Activated CD8-positive, alpha-beta memory T cell treated with anti-CD3 and anti-CD28 coated beads, Interleukin-2, amount 50 U/mL, for 48 hours (primary cell): ENCODE measurements at regions not wholly inside any gene's neighbourhood (a gene's known extent, or its start where the extent isn't known, plus 50 kb on each side); places are given as distances from the start of the nearest gene placed in this dataset.
"Not testable (repeated sequence)": the region's sequence is repeated elsewhere in the genome, so short reads cannot be mapped to it uniquely, and the experiment has no call there.

Experiments
- DNase-seq: peaks from one replicate; pipeline ENCODE4 v3.0.0-alpha.2; 2020

DNA sequence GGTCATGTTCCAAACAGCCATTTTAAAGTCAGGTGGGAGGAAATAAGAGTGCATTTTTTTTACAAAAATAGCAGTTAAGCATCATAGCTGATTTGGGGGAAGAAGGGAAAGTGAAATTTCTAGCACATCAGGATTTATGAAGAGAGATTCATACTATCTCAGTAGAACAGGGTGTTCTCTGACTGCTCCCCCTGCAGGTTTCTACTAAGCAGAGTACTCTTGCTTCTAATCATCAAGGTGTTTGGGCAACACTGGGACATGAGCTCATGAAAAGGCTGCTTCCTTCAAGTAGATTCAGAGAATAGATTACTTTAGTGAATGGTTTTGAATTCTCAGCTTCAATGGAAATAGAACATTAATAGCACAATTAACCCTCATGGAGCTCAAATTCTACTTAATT, 591.4 kb upstream of the PCDH10 start:
- DNase-seq: no peak

DNA sequence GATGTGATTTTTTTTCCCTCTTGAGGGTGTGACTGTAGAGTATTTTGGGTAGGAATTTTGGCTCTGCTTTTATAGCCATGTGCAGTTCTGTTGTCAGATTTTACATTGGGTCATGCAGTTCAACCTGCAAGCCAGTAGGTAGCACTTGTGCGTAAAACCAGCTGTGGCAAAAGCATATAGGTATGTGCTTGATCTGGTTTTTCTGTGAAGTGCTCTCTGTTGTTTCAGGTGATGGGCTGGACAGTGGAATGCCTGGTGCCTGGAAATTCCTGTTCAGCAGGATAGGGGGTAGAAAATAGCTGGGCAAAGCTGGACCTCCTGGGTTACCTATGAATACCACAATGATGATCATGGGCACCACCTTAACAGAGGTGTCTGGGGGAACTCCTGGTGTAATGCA, 584.2 kb upstream of the PCDH10 start:
- no peak for DNase-seq

DNA sequence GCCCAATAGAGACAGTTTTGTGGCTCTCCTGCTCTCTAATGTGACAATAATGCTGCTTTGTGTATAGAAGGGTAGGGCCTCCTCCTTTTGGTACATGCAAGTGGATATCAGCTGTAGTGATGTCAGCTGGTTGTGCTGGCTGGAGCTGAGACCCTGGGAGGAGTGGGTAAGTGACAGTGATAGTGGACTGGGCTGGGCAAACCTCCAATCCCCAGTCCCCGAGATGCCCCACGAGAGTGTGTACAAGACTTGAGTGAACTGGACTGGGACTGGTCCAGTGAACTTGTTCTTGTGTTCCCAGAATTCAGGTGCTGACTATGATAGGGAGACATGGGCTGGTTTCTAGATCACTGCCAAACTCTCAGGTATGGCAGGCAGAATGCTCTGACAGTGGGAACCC, 583.6 kb upstream of the PCDH10 start:
- DNase-seq: no peak

DNA sequence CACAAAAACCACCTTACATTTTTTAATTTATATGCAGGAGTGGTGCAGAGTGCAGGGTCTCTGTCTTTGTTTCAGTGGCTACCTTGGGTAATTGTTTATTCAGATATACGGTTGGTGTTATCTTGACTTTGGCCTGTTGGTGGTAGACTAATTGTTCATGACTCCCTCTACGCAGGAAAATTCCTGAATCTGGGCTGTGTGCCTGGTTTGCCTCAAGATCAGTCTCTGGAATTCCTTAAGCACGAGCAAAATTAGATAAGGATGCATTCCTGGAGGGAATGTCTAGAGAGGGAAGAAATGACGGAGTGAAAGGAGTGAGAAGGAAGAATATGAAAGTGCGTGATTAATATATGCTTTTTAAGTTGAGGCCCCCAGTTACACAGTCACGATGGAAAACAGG, 576.9 kb upstream of the PCDH10 start:
- no peak for DNase-seq

DNA sequence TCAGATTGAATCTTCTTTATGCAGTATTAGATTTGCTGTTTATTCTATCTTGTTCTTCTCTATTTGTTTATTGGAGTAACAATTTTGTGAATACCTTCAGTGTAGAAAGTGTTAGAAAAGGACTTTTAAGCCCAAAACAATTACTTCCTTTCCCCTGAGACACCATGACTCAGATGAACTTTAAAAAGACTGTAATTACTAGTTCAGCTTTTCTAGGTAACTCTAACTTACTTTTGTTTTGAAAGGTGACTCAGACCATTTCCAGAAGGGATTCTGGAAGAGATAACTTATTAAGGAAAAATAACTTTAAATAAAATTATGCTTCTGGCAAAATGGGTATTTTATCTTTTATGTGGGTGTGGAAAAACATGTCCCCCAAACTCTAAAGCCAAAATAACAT, 561.5 kb upstream of the PCDH10 start:
- no peak for DNase-seq

DNA sequence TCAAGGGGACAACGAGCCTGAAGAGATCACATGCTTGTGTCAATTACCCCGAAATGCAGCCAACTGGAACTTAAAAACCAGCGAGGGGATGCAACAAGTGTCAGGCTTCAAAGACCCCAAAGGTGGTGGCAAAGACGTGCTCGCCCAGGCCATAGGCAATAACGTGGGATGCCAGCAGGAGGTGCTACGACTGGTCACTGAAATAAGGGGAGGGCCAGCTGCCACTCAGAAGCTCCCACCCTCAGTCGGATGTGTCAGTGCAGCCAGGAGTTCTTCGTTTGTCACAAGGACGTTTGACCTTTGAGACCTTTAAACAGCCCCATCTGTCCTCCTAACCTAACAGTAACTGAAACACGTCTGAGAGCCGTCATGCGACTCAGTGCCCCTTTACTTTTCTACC, 556.8 kb upstream of the PCDH10 start:
- DNase-seq: no peak

DNA sequence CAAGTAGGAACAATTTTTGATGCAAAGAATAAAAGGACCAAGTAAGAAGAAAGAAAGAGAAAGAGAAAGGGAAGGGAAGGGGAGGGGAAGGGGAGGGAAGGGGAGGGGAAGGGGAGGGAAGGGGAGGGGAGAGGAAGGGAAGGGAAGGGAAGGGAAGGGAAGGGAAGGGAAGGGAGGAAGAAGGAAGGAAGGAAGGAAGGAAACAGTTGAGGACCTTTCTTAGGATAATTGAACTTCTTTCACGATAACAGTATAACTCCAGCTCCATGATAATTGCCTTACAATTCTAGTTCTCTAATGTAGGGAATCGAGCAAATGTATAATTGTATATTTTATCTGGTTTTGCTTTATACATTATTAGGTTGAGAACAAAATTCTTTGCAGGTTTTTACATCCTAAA, 556.2 kb upstream of the PCDH10 start:
- no peak for DNase-seq

DNA sequence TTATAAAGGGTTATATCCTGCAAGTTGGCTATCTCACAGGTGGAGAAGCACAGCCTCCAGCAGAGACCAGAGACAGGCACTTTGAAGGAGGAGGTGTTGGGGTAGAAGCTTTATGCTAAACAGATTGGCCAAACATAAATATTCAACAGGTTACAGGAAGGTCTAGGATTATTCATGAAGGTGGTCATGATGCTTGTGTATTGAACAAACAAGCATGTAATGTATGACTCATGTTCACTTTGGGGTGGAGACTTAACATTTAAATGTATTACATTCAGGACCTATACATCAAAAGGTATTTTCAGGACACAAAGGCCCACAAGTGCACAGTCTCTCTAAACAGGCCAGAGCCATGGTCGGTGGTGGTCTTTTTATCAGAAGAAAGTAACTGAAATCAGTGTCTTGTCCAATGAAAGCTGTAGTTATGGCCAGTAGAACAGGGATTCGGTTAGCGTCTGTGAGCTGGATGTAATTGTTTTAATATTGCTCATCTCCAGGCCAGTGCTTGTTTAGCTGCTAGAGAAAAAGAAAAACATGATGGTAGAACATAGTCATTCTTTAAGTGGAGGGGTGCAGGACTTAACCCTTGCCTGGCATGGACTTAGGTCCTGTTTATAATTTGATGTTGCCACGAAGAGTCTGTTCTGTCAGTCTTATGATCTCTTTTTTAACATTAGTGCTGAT, 555.2 kb upstream of the PCDH10 start:
- no peak for DNase-seq

DNA sequence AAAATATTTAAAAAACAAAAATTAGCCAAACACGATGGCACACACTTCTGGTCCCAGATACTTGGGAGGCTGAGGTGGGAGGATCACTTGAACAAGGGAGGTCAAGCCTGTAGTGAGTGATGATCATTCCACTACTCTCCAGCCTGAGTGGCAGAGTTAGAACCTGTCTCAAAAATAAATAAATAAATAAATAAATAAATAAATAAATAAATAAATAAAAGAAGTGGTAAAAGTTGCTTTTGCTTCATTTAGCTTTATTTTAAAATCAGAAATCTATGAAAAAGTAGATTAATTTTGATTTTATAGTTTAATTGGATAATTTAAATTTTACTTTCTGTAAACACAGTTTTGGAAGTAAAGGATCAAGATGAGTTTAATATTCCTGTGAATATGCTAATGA, 552.9 kb upstream of the PCDH10 start:
- DNase-seq: no peak

DNA sequence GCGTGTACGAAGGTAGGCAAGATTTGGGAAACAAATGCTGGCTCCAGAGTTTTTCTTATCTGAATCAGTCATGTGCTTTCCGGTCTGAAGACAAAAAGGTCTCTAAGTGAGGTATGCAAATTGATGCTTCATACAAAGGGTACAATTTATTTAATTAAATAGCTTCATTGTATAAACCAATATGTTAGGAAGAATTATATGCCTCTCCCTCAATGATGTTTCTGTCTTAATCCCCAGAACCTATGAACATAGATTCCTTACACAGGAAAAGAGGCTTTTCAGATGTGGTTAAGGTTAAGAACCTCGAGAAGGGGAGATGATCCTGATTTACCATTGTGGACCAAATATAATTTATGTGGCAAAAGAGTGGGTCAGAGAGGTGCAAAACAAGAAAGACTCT, 543.5 kb upstream of the PCDH10 start:
- no peak for DNase-seq

DNA sequence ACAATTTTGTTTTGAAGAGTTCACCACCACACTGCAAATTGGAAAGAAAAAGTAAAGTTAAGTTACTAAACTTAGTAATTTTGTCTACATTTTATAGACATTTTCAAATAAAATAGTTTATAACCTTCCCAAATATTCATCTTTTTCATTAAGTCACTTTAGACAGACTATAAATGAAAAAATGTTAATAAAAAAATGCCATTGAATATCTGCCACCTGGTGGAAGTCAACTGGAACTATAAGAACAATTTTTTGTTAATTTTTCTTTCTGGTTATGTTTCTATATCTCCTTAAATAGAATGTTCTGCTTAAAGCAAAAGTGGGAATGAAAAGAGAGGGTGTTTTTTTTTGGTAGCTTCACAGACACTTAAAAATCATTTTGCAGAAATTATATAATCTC, 534.4 kb upstream of the PCDH10 start:
- no peak for DNase-seq

DNA sequence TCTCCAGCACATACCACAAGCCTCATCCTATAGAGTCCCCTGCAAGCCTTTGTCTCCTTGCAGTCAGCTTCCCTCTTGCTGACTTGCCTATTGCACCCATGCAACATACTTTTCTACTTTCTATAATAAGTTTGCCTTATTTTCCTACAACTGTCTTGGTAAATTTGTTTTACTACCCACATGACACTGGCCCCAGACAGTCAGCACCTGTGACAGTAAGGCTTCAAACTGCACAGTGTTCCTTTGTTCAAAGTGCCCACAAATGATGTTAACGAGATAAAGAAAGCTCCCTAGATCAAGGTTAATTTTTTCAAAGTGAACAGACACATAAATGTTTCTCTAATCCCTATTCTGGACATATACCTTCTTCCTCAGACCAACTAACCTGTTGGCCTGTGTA, 529.1 kb upstream of the PCDH10 start:
- no peak for DNase-seq

DNA sequence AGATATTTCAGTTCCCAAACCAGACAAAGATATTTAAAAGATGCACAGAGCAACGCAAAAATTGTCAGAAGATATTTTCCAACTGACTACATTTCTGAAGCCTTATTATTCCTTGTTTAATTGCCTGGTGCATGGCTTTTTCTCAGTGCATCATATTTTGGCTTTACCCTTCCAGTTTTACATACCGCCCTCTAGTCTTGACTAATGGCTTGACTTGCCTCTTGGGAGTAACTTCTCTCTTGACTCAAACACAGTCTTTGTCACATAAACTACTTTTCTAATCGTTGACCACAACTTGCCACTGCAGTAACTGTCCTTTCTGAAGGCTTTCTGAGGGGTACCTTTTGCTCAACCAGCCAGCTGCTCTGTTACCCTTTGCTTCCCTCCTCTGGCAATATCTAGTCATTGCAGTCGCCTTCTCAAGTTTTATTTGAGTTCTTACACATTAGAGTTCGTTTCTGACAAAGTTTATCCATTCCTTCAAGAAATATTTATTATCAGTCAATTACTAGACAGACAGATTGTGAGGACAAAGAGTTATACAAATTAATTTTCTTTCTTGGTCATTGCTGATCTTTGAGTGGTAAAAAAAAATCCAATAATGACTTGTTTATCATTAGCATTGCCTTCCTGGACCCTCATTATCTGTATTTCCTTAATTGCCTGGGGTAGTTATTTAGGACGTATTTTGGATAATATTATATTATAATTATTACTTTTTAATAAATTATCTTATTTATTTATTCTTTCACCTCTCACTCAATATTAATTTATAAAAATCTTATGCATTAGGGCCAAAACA, 506.9 kb upstream of the PCDH10 start:
- DNase-seq: no peak

DNA sequence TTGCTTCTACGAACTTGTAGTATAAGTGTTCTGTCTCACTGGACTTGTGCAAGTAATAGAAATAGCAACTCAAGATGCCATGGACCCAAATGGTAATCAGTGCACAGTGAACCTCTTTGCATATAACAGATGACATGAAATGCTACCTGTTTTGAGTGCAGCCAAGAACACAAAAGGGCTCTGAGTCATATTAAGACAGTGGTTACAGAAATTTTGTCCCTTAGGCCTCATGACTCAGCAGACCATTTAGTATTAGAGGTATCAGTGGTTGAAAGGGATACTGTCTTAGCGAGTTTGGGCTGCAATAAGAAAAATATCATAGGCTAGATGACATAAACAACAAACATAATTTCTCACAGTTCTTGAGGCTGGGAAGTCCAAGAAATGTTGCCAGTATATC, 502.9 kb upstream of the PCDH10 start:
- no peak for DNase-seq

DNA sequence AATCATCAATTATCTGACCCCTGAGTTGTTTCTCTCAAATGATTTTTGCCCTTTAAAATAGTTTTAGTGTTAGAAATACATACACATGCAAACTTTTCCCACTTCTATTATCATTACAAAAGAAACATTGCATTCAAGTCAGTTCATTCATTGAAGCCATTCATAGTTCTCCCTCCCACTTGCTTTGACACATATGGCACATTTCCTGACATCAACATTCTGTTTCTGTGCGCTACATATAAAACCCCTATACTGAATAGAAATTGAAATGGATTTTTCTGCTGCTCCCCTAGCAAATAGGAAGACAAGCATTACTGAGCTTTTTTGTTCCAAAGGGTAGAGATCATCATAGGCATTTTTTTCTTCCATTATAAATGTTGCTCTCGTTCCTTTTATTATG, 497.9 kb upstream of the PCDH10 start:
- no peak for DNase-seq

DNA sequence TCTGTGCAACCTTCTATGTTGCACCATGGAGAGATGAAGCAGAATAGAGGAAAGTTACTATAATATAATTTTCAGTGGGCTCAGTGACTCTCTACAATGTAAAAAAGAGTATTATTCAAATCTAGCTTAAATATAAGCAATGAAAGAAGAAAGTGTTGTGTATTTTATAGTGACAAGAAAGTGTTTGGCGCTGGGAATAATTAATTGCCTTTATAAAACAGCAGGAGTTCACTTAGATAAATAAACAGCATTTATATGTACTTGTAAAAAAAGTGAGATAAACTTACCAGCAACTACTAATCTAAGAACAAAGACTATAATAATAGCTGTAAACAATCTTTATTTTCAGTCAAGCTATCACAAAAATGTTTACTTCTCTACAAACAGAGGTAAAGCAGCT, 488.9 kb upstream of the PCDH10 start:
- no peak for DNase-seq

DNA sequence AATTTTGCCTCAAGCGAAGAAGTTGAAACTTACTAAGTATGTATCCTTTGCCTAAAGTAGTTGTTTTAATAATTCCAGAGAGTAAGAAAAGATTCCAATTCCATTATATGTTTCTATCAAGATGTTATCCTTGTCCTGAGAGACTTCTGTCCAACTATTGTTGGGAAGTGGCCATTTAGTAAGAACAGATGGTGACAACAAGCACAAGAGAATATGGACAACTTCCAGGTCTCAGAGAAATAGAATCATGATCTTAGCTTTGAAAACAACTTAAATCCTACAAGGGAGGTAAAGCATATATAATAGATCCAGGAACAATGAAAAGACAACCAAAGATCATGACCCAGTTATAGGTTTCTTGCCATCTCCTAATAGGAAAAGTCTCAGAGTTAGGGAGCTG, 486.6 kb upstream of the PCDH10 start:
- no peak for DNase-seq

DNA sequence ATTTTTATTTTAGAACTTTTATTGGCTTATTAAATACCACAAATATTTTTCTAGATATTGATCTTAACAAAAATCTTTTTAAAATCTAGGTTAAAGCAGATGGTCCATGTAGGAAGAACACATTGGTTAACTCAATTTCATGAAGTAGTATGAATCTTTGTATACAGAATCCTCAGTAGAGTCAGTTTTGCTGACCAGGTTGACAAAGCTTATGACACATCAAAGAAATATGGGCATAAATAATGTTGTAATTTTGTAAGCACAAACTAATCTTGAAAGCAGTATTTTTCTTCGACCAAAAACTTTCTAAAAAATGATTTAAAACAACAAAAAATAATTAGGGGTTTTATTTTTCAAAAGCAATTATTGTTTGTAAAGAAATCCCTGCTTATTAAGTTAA, 479.3 kb upstream of the PCDH10 start:
- no peak for DNase-seq

DNA sequence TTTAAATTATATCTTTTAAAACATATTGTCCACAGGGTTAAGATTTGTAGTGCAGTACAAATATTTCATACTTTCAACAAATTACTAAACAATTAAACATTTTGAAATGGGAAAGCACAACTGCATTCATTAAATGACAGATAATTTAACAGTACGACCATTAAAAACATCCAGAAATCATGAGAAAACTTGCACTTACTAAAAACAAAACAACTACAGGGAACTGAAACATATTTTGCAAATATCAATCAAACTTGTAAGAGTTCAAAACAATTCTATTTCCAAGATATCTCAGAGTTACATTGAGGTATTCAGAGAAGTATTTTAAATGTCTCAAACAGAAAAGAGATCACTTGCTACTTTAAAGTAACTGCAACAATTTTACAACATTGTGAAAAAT, 478.5 kb upstream of the PCDH10 start:
- no peak for DNase-seq

DNA sequence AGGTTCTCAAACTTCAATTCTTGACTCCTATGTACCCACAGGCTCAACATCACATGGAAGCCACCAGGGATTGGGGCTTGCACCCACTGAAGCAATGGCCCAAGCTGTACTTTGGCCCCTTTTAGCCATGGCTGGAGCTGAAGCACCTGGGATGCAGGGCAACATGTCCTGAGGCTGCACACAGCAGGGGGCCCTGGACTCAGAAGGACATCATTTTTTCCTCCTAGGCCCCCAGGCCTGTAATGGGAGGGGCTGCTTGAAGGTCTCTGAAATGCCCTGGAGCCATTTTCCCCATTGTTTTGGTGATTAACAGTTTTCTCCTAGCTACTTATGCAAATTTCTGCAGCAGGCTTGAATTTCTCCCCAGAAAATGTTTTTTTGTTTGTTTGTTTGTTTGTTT, 465.1 kb upstream of the PCDH10 start:
- DNase-seq: no peak

DNA sequence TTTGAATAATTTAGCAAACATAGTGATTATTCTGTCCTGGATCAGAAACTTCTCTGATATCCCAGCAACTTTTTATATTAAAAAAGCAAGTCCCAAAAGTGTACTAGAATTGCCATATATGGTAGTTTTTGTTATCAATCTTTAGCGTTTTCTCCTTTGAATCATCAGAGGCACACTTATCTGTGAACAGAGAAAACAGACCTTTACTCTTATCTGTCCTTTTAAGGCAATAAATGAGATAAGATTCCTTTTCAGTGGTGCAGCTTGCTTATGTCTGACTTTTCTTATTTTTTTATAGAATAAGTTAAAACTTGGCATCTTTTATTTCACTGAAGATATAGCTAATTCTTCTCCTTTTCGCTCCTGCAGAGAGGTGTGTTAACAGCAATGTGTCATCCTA, 458.1 kb upstream of the PCDH10 start:
- DNase-seq: no peak

DNA sequence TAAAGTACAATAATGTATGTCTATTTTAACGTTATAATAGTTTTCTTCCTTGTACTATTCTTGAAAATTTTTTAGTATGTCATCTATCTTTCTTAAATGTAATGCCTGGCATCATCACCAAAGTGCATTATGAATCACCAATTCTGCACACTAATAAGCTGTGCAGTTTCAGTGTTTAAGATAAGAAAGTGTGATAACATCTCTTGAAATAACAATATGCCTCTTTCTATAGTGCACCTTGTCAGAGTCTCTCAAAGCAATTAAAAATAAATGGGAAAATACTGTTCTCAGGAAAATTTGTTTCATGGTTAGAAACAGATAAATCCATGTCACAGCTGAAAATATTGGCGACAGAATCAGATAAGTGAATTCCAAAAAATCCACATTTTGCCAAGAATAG, 457.4 kb upstream of the PCDH10 start:
- DNase-seq: no peak

DNA sequence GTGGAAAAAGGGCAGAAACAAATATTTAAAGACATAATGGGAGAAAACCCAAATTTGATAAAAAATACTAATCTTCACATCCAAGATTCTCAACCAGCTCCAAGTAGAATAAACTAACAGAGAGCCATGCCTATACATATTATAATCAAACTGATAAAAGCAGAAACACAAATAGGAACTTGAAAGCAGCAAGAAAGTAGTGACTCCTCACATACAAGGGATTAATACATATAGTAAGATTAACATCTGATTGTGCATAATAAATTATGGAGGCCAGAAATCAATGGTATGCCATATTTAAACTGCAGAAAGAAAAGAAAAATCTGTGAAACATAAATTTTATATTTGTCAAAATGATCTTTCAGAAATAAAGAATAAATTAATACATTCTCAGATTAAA, 454.3 kb upstream of the PCDH10 start:
- DNase-seq: no peak

DNA sequence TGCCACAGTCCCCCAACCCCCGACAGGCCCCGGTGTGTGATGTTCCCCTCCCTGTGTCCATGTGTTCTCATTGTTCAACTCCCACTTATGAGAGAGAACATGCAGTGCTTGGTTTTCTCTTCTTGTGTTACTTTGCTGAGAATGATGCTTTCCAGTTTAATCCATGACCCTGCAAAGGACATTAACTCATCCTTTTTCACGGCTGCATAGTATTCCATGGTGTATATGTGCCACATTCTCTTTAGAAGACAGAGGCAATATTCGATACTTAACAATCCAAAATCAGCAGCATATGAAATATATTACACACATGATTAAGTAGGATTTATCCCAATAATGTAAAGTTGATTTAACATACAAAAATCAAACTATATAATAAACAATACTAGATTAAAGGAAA, 451.6 kb upstream of the PCDH10 start:
- DNase-seq: not testable (repeated sequence)

DNA sequence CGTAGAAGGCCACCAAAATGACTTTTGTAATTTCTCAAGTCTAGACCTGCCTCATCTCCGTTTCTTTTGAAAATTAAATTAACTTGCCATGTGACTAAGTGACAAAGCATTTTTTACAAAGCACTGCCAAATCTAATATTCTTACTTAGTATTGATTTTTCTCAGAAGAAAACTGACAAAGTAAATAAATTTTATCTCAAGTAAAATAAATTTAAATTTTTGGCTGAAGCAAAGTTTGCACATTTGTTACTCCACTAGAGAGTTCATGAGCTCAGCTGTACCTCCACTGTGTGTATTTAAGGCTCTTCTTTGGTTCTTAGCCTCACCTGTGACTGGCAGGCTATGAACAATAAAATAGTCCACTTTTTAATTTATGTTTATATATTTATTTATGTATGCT, 441.1 kb upstream of the PCDH10 start:
- DNase-seq: no peak
